ENCODE measurements at regions not wholly inside any gene's neighbourhood (a gene's known extent, or its start where the extent isn't known, plus 50 kb on each side); places are given as distances from the start of the nearest gene placed in this dataset.
A peak's percentile ranks its signal among the peaks of the same experiment; 100 is the strongest.

GRCh38 chr7:130985361-130985760 lies 251.4 kb upstream of the KLF14 start:
- peak overlapping the region in 3 of 4 donors; percentile 41 to 92 (median 90) for H3K27ac ChIP-seq

GRCh38 chr7:130986261-130986690 lies 252.3 kb upstream of the KLF14 start:
- no peak for TF ChIP-seq POLR2A (IDR thresholded peaks at IDR 0.05)
- no peak for TF ChIP-seq CTCF (IDR thresholded peaks at IDR 0.05)
- TF ChIP-seq EP300 (IDR thresholded peaks at IDR 0.05), result peak in 1 of 2 donors; percentile 32
- no peaks in the 10 kb centered on the region for H3K27me3 ChIP-seq
- no peak for DNase-seq (ENCODE audit: low spot score in 2 of 2)
- peaks cover 0 to 99% (median 58%) of the 10 kb centered on the region in 4 donors for H3K4me1 ChIP-seq
- peak overlapping the region in 3 of 4 donors; percentile 41 to 92 (median 90) for H3K27ac ChIP-seq
- 49 to 62% methylated on average over 7 of the region's 7 CpGs for WGBS, 2 donors
- no peak overlapping the region for H3K4me3 ChIP-seq
- peaks cover 0 to 15% (median 0%) of the 10 kb centered on the region in 3 donors for H3K36me3 ChIP-seq
- H3K9me3 ChIP-seq, result no peaks in the 10 kb centered on the region

More at GRCh38 chr7:130985361-130985760, 251.4 kb upstream of the KLF14 start:
- H3K36me3 ChIP-seq, result peaks cover 0 to 15% (median 0%) of the 10 kb centered on the region in 3 donors
- TF ChIP-seq EP300 (IDR thresholded peaks at IDR 0.05) (no peak), POLR2A (IDR thresholded peaks at IDR 0.05) (no peak), CTCF (IDR thresholded peaks at IDR 0.05) (no peak)
- no peak overlapping the region for H3K4me3 ChIP-seq
- H3K4me1 ChIP-seq, result peaks cover 0 to 96% (median 50%) of the 10 kb centered on the region in 4 donors
- no peaks in the 10 kb centered on the region for H3K27me3 ChIP-seq
- 93 to 96% methylated on average over 4 of the region's 4 CpGs for WGBS, 2 donors
- no peak for DNase-seq (ENCODE audit: low spot score in 2 of 2)
- H3K9me3 ChIP-seq, result no peaks in the 10 kb centered on the region

- TF ChIP-seq CTCF (IDR thresholded peaks at IDR 0.05) (no peak), EP300 (IDR thresholded peaks at IDR 0.05) (no peak), POLR2A (IDR thresholded peaks at IDR 0.05) (no peak)
- DNase-seq (ENCODE audit: low spot score in 2 of 2), result no peak
- Histone ChIP-seq H3K27me3 (no peaks in the 10 kb centered on the region), H3K9me3 (no peaks in the 10 kb centered on the region), H3K36me3 (peaks cover 0 to 15% (median 0%) of the 10 kb centered on the region in 3 donors), H3K27ac (peak overlapping the region in 3 of 4 donors; percentile 32 to 92 (median 90)), H3K4me3 (no peak overlapping the region), H3K4me1 (peaks cover 0 to 100% (median 62%) of the 10 kb centered on the region in 4 donors)
- WGBS, 2 donors, result 87 to 91% methylated on average over 4 of the region's 4 CpGs
These were observed 253.1 kb upstream of the KLF14 start for GRCh38 chr7:130987092-130987491.

- no peaks in the 10 kb centered on the region for H3K27me3 ChIP-seq
- H3K27ac ChIP-seq, result peak overlapping the region in 3 of 4 donors; percentile 13 to 92 (median 90)
- DNase-seq (ENCODE audit: low spot score in 2 of 2), result no peak
- no peak overlapping the region for H3K4me3 ChIP-seq
- no peaks in the 10 kb centered on the region for H3K9me3 ChIP-seq
- WGBS, 2 donors, result 27 to 32% methylated on average over 5 of the region's 5 CpGs
- no peak for TF ChIP-seq POLR2A (IDR thresholded peaks at IDR 0.05)
- no peak for TF ChIP-seq CTCF (IDR thresholded peaks at IDR 0.05)
- TF ChIP-seq EP300 (IDR thresholded peaks at IDR 0.05), result no peak
- H3K4me1 ChIP-seq, result peaks cover 0 to 100% (median 71%) of the 10 kb centered on the region in 4 donors
- H3K36me3 ChIP-seq, result peaks cover 0 to 7% (median 0%) of the 10 kb centered on the region in 3 donors
These were observed 254.4 kb upstream of the KLF14 start for GRCh38 chr7:130988443-130988842.

GRCh38 chr7:130989101-130989795 lies 255.2 kb upstream of the KLF14 start:
- DNase-seq (ENCODE audit: low spot score in 2 of 2), result no peak
- no peaks in the 10 kb centered on the region for H3K36me3 ChIP-seq
- no peak for TF ChIP-seq EP300 (IDR thresholded peaks at IDR 0.05)
- TF ChIP-seq CTCF (IDR thresholded peaks at IDR 0.05), result no peak
- no peak for TF ChIP-seq POLR2A (IDR thresholded peaks at IDR 0.05)
- H3K27me3 ChIP-seq, result no peaks in the 10 kb centered on the region
- 70 to 88% methylated on average over 2 of the region's 2 CpGs for WGBS, 2 donors
- no peak overlapping the region for H3K4me3 ChIP-seq
- peaks cover 0 to 100% (median 76%) of the 10 kb centered on the region in 4 donors for H3K4me1 ChIP-seq
- H3K9me3 ChIP-seq, result no peaks in the 10 kb centered on the region
- peak overlapping the region in 2 of 4 donors; percentile 90 to 92 for H3K27ac ChIP-seq

Data from tibial nerve (tissue), 4 donors.